ENCODE measurements at regions not wholly inside any gene's neighbourhood (a gene's known extent, or its start where the extent isn't known, plus 50 kb on each side); places are given as distances from the start of the nearest gene placed in this dataset.

- H3K4me3 Mint-ChIP-seq: no peak overlapping the region
- H3K27me3 Mint-ChIP-seq: peaks cover 6% of the 10 kb centered on the region
- DNase-seq (no peak), ATAC-seq (ENCODE audit: low read depth) (no peak)
- no peaks in the 10 kb centered on the region for H3K36me3 Mint-ChIP-seq
- POLR2A ChIA-PET: no interaction called here
- H3K9me3 Mint-ChIP-seq: no peaks in the 10 kb centered on the region
- H3K4me1 Mint-ChIP-seq: no peaks in the 10 kb centered on the region
- H3K27ac Mint-ChIP-seq: no peak overlapping the region
These were observed 462.0 kb downstream of the PDCD6IP start for GRCh38 chr3:34260271-34261000.

GRCh38 chr3:34261001-34261385 lies 462.6 kb downstream of the PDCD6IP start:
- Mint-ChIP-seq H3K27me3 (peaks cover 6% of the 10 kb centered on the region), H3K36me3 (no peaks in the 10 kb centered on the region), H3K4me1 (no peaks in the 10 kb centered on the region), H3K4me3 (no peak overlapping the region), H3K27ac (no peak overlapping the region), H3K9me3 (no peaks in the 10 kb centered on the region)
- no peak for DNase-seq
- no peak for ATAC-seq (ENCODE audit: low read depth)
- POLR2A ChIA-PET: no interaction called here

GRCh38 chr3:34263101-34263621 lies 464.7 kb downstream of the PDCD6IP start:
- H3K36me3 Mint-ChIP-seq: no peaks in the 10 kb centered on the region
- DNase-seq (no peak), ATAC-seq (ENCODE audit: low read depth) (no peak)
- H3K9me3 Mint-ChIP-seq: no peaks in the 10 kb centered on the region
- no peak overlapping the region for H3K4me3 Mint-ChIP-seq
- POLR2A ChIA-PET: no interaction called here
- H3K27me3 Mint-ChIP-seq: peaks cover 8% of the 10 kb centered on the region
- H3K4me1 Mint-ChIP-seq: no peaks in the 10 kb centered on the region
- H3K27ac Mint-ChIP-seq: no peak overlapping the region

GRCh38 chr3:34264337-34265041 lies 466.1 kb downstream of the PDCD6IP start:
- Mint-ChIP-seq H3K9me3 (no peaks in the 10 kb centered on the region), H3K27me3 (peaks cover 16% of the 10 kb centered on the region), H3K27ac (no peak overlapping the region), H3K4me1 (no peaks in the 10 kb centered on the region), H3K4me3 (no peak overlapping the region), H3K36me3 (no peaks in the 10 kb centered on the region)
- DNase-seq (no peak), ATAC-seq (ENCODE audit: low read depth) (no peak)
- POLR2A ChIA-PET: no interaction called here

- Mint-ChIP-seq H3K9me3 (no peaks in the 10 kb centered on the region), H3K27me3 (peaks cover 16% of the 10 kb centered on the region), H3K27ac (no peak overlapping the region), H3K4me1 (no peaks in the 10 kb centered on the region), H3K36me3 (no peaks in the 10 kb centered on the region), H3K4me3 (no peak overlapping the region)
- ATAC-seq (ENCODE audit: low read depth) (no peak), DNase-seq (no peak)
- POLR2A ChIA-PET: no interaction called here
These were observed 468.7 kb downstream of the PDCD6IP start for GRCh38 chr3:34267088-34267487.

GRCh38 chr3:34268032-34268709 lies 469.7 kb downstream of the PDCD6IP start:
- Mint-ChIP-seq H3K27ac (no peak overlapping the region), H3K4me1 (no peaks in the 10 kb centered on the region), H3K4me3 (no peak overlapping the region), H3K27me3 (peaks cover 16% of the 10 kb centered on the region), H3K36me3 (no peaks in the 10 kb centered on the region), H3K9me3 (no peaks in the 10 kb centered on the region)
- POLR2A ChIA-PET: no interaction called here
- ATAC-seq (ENCODE audit: low read depth): no peak
- DNase-seq: no peak

- Mint-ChIP-seq H3K27ac (no peak overlapping the region), H3K4me3 (no peak overlapping the region), H3K36me3 (no peaks in the 10 kb centered on the region), H3K9me3 (no peaks in the 10 kb centered on the region), H3K27me3 (no peaks in the 10 kb centered on the region), H3K4me1 (no peaks in the 10 kb centered on the region)
- no peak for DNase-seq
- POLR2A ChIA-PET: no interaction called here
- no peak for ATAC-seq (ENCODE audit: low read depth)
These were observed 477.4 kb downstream of the PDCD6IP start for GRCh38 chr3:34275811-34276210.

GRCh38 chr3:34276342-34276741 lies 477.9 kb downstream of the PDCD6IP start:
- no peak for ATAC-seq (ENCODE audit: low read depth)
- Mint-ChIP-seq H3K27ac (no peak overlapping the region), H3K4me3 (no peak overlapping the region), H3K27me3 (no peaks in the 10 kb centered on the region), H3K4me1 (no peaks in the 10 kb centered on the region), H3K36me3 (no peaks in the 10 kb centered on the region), H3K9me3 (no peaks in the 10 kb centered on the region)
- DNase-seq: no peak
- POLR2A ChIA-PET: no interaction called here

- DNase-seq (no peak), ATAC-seq (ENCODE audit: low read depth) (no peak)
- no peak overlapping the region for H3K27ac Mint-ChIP-seq
- H3K9me3 Mint-ChIP-seq: no peaks in the 10 kb centered on the region
- no peaks in the 10 kb centered on the region for H3K4me1 Mint-ChIP-seq
- POLR2A ChIA-PET: no interaction called here
- no peak overlapping the region for H3K4me3 Mint-ChIP-seq
- no peaks in the 10 kb centered on the region for H3K27me3 Mint-ChIP-seq
- H3K36me3 Mint-ChIP-seq: no peaks in the 10 kb centered on the region
These were observed 478.7 kb downstream of the PDCD6IP start for GRCh38 chr3:34277110-34277509.

- ATAC-seq (ENCODE audit: low read depth): no peak
- H3K27ac Mint-ChIP-seq: no peak overlapping the region
These were observed 481.5 kb downstream of the PDCD6IP start for GRCh38 chr3:34279901-34280300.

GRCh38 chr3:34283751-34284150 lies 485.3 kb downstream of the PDCD6IP start:
- no peaks in the 10 kb centered on the region for H3K9me3 Mint-ChIP-seq
- DNase-seq: no peak
- H3K27me3 Mint-ChIP-seq: no peaks in the 10 kb centered on the region
- no peak overlapping the region for H3K27ac Mint-ChIP-seq
- no peak for ATAC-seq (ENCODE audit: low read depth)
- H3K36me3 Mint-ChIP-seq: no peaks in the 10 kb centered on the region
- no peaks in the 10 kb centered on the region for H3K4me1 Mint-ChIP-seq
- POLR2A ChIA-PET: no interaction called here
- H3K4me3 Mint-ChIP-seq: no peak overlapping the region

More at GRCh38 chr3:34279901-34280300, 481.5 kb downstream of the PDCD6IP start:
- H3K36me3 Mint-ChIP-seq: no peaks in the 10 kb centered on the region
- POLR2A ChIA-PET: no interaction called here
- DNase-seq: no peak
- H3K9me3 Mint-ChIP-seq: no peaks in the 10 kb centered on the region
- H3K4me3 Mint-ChIP-seq: no peak overlapping the region
- no peaks in the 10 kb centered on the region for H3K27me3 Mint-ChIP-seq
- no peaks in the 10 kb centered on the region for H3K4me1 Mint-ChIP-seq

- H3K9me3 Mint-ChIP-seq: no peaks in the 10 kb centered on the region
- H3K27ac Mint-ChIP-seq: no peak overlapping the region
- DNase-seq: no peak
- H3K4me3 Mint-ChIP-seq: no peak overlapping the region
- no peaks in the 10 kb centered on the region for H3K36me3 Mint-ChIP-seq
- POLR2A ChIA-PET: no interaction called here
- H3K4me1 Mint-ChIP-seq: no peaks in the 10 kb centered on the region
- no peak for ATAC-seq (ENCODE audit: low read depth)
- H3K27me3 Mint-ChIP-seq: peaks cover 2% of the 10 kb centered on the region
These were observed 486.8 kb downstream of the PDCD6IP start for GRCh38 chr3:34284959-34285826.

- DNase-seq (no peak), ATAC-seq (ENCODE audit: low read depth) (no peak)
- Mint-ChIP-seq H3K9me3 (no peaks in the 10 kb centered on the region), H3K27ac (no peak overlapping the region), H3K4me3 (no peak overlapping the region), H3K36me3 (no peaks in the 10 kb centered on the region), H3K4me1 (no peaks in the 10 kb centered on the region), H3K27me3 (peaks cover 2% of the 10 kb centered on the region)
- POLR2A ChIA-PET: no interaction called here
These were observed 487.4 kb downstream of the PDCD6IP start for GRCh38 chr3:34285827-34286188.
